Pancreas (tissue), 10 donors: ENCODE measurements at regions not wholly inside any gene's neighbourhood (a gene's known extent, or its start where the extent isn't known, plus 50 kb on each side); places are given as distances from the start of the nearest gene placed in this dataset.

Experiments
- ATAC-seq, 4 donors: fragments of 200-7000 bp; cut with Tn5 transposase; one replicate each; pipeline versions ENCODE4 v1.8.0 to v1.9.1; 2020; ENCODE audit warnings: mild to moderate bottlenecking in 4 of 4, moderate library complexity in 4 of 4
- DNase-seq, 6 donors: peaks; one replicate each; pipeline ENCODE4 v3.0.0-alpha.2; 2020
- FAIRE-seq: peaks from 2 replicates; lab custom pipeline; 2012; peaks lifted over from hg19 to GRCh38; lab: Jason Lieb, UNC
- H3K27ac ChIP-seq, 4 donors: fragments of 200-600 bp; sonication (generic); 1 replicate in 3 of 4; 2 replicates in 1 of 4; pipeline versions ENCODE4 v1.5.0 to v1.8.0; 2020
- H3K27me3 ChIP-seq, 4 donors: fragments of 200-600 bp; one replicate each; pipeline ENCODE4 v1.8.0; 2021
- H3K36me3 ChIP-seq, 3 donors: fragments of 200-600 bp; sonication (generic) in 1 of 3; one replicate each; pipeline versions ENCODE4 v1.5.0 to v1.8.0; 2020 to 2021
- H3K4me1 ChIP-seq, 3 donors: fragments of 200-600 bp; one replicate each; pipeline ENCODE4 v1.8.0; 2021
- H3K4me3 ChIP-seq, 4 donors: fragments of 200-600 bp; sonication (generic) in 2 of 4; one replicate each; pipeline versions ENCODE4 v1.5.0 to v1.8.0; 2020 to 2021
- H3K9me3 ChIP-seq, 4 donors: fragments of 200-600 bp; one replicate each; pipeline ENCODE4 v1.8.0; 2021
- CTCF ChIP-seq, 4 donors: fragments of 200-600 bp; sonication (generic) in 3 of 4; IDR thresholded peaks; one replicate each; pipeline versions ENCODE4 v1.5.0 to v1.8.0; 2021; ENCODE audit warnings: antibody characterized with exemption in 4 of 4
- WGBS, 2 donors: extraction: QIAGEN DNeasy Blood & Tissue Kit; methylation state at CpG; one replicate each; pipeline ENCODE4 v1.1.7; 2013; 5-methylcytosine and 5-hydroxymethylcytosine counted together
- intact Hi-C, 3 donors: fragments of 100-400 bp; cut with DNase I; formaldehyde crosslinking; loops; one replicate each; pipeline versions ENCODE4 v1.11.1 to v1.14.2; 2022
- donor health status: healthy with polysubstance abuse.
- donor health status: DM: no; HTN: no; CAD: no; lungs with moderate emphysema.
- donor health status: DM: no; HTN: no; CAD: no.
- donor health status: control.
- donor health status: control.
- donor health status: Bipolar disorder and iron deficiency.
- donor health status: DM: yes; HTN: yes; CAD: no.
- donor health status: DM: no; HTN: no; CAD: no.
- donor health status: DM: no; HTN: no; CAD: no.
- donor health status: DM: yes; HTN: yes; CAD: no.

GRCh38 chr10:129035052-129035827 lies 431.8 kb upstream of the MGMT start:
- no peak for TF ChIP-seq CTCF (IDR thresholded peaks at IDR 0.05)
- Histone ChIP-seq H3K4me1 (no peaks in the 10 kb centered on the region), H3K4me3 (no peak overlapping the region), H3K36me3 (no peaks in the 10 kb centered on the region), H3K9me3 (no peaks in the 10 kb centered on the region), H3K27ac (no peak overlapping the region), H3K27me3 (peaks cover 0 to 42% (median 7%) of the 10 kb centered on the region in 4 donors)
- intact Hi-C loops = no loop called here
- WGBS, 2 donors = 16 to 21% methylated on average over 24 of the region's 24 CpGs
- ATAC-seq (peak in 3 of 4 donors; percentile 33 to 50 (median 46)), DNase-seq (no peak), FAIRE-seq (peak; percentile 74)

GRCh38 chr10:129038522-129038921 lies 428.5 kb upstream of the MGMT start:
- intact Hi-C loops = no loop called here
- Histone ChIP-seq H3K27ac (no peak overlapping the region), H3K27me3 (peaks cover 0 to 23% (median 0%) of the 10 kb centered on the region in 4 donors), H3K9me3 (no peaks in the 10 kb centered on the region), H3K4me3 (no peak overlapping the region), H3K36me3 (no peaks in the 10 kb centered on the region), H3K4me1 (no peaks in the 10 kb centered on the region)
- no peak for DNase-seq
- no peak for ATAC-seq
- WGBS, 2 donors = 34% methylated on average over 4 of the region's 4 CpGs; no CpG with 5 or more reads in 1 of the 2 donors
- no peak for TF ChIP-seq CTCF (IDR thresholded peaks at IDR 0.05)
- FAIRE-seq = no peak

- Histone ChIP-seq H3K36me3 (no peaks in the 10 kb centered on the region), H3K27me3 (peaks cover 0 to 17% (median 2%) of the 10 kb centered on the region in 4 donors), H3K4me3 (no peak overlapping the region), H3K4me1 (no peaks in the 10 kb centered on the region), H3K9me3 (no peaks in the 10 kb centered on the region), H3K27ac (no peak overlapping the region)
- FAIRE-seq (no peak), ATAC-seq (no peak), DNase-seq (no peak)
- no peak for TF ChIP-seq CTCF (IDR thresholded peaks at IDR 0.05)
- WGBS, 2 donors = 52 to 55% methylated on average over 15 of the region's 15 CpGs
- intact Hi-C loops = no loop called here
Observed at GRCh38 chr10:129039406-129040370, 427.4 kb upstream of the MGMT start.

GRCh38 chr10:129040377-129040776 lies 426.7 kb upstream of the MGMT start:
- intact Hi-C loops = no loop called here
- Histone ChIP-seq H3K9me3 (no peaks in the 10 kb centered on the region), H3K36me3 (no peaks in the 10 kb centered on the region), H3K27me3 (peaks cover 0 to 17% (median 2%) of the 10 kb centered on the region in 4 donors), H3K4me3 (no peak overlapping the region), H3K4me1 (no peaks in the 10 kb centered on the region), H3K27ac (no peak overlapping the region)
- 42 to 49% methylated on average over 1 of the region's 1 CpG for WGBS, 2 donors
- no peak for FAIRE-seq
- no peak for TF ChIP-seq CTCF (IDR thresholded peaks at IDR 0.05)
- no peak for ATAC-seq
- DNase-seq = no peak
